ENCODE measurements at regions not wholly inside any gene's neighbourhood (a gene's known extent, or its start where the extent isn't known, plus 50 kb on each side); places are given as distances from the start of the nearest gene placed in this dataset.

GRCh38 chr12:42815068-42815467 lies 225.5 kb upstream of the PRICKLE1 start:
- Mint-ChIP-seq H3K9me3 (ENCODE audit: unreplicated experiment) (no peaks in the 10 kb centered on the region), H3K27me3 (ENCODE audit: low read depth, unreplicated experiment) (no peaks in the 10 kb centered on the region)
- no peaks in the 10 kb centered on the region for H3K27me3 ChIP-seq (ENCODE audit: insufficient read depth, low read length)

GRCh38 chr12:42812871-42813270 lies 223.3 kb upstream of the PRICKLE1 start:
- DNase-seq (ENCODE audit: low read depth) = no peak
- FAIRE-seq = no peak
- H3K4me3 Mint-ChIP-seq (ENCODE audit: unreplicated experiment) = no peak overlapping the region
- H2AFZ ChIP-seq (ENCODE audit: low read depth, low read length) = no peak overlapping the region
- no peaks in the 10 kb centered on the region for H3K27me3 ChIP-seq (ENCODE audit: insufficient read depth, low read length)
- H3K4me1 Mint-ChIP-seq (ENCODE audit: low read depth, unreplicated experiment) = peaks cover 49% of the 10 kb centered on the region
- no peaks in the 10 kb centered on the region for H3K27me3 Mint-ChIP-seq (ENCODE audit: low read depth, unreplicated experiment)
- H3K9me3 ChIP-seq (ENCODE audit: insufficient read depth, low read depth, low read length) = no peaks in the 10 kb centered on the region
- H3K27ac Mint-ChIP-seq (ENCODE audit: unreplicated experiment) = no peak overlapping the region
- H3K79me2 ChIP-seq (ENCODE audit: insufficient read depth, low read length) = no peaks in the 10 kb centered on the region
- H3K9ac ChIP-seq (ENCODE audit: low read length) = no peak overlapping the region
- H3K4me1 ChIP-seq (ENCODE audit: insufficient read depth, low read length) = peaks cover 12% of the 10 kb centered on the region
- H3K36me3 ChIP-seq (ENCODE audit: insufficient read depth, low read length) = no peaks in the 10 kb centered on the region
- H3K9me3 Mint-ChIP-seq (ENCODE audit: unreplicated experiment) = no peaks in the 10 kb centered on the region
- no peak overlapping the region for H3K4me2 ChIP-seq (ENCODE audit: low read length)
- no peak overlapping the region for H3K4me3 ChIP-seq (ENCODE audit: insufficient read depth, low read depth, low read length)
- H4K20me1 ChIP-seq (ENCODE audit: insufficient read depth, low read length) = no peaks in the 10 kb centered on the region
- H3K36me3 Mint-ChIP-seq (ENCODE audit: low read depth, unreplicated experiment) = peaks cover 2% of the 10 kb centered on the region
- no peak overlapping the region for H3K27ac ChIP-seq (ENCODE audit: low read depth, low read length)
- TF ChIP-seq EZH2 (IDR thresholded peaks at IDR 0.05; ENCODE audit: insufficient read depth, low read length) = no peak
- no peak for TF ChIP-seq CTCF (IDR thresholded peaks at IDR 0.05; ENCODE audit: insufficient read depth, low read depth, low read length)

More at GRCh38 chr12:42815068-42815467, 225.5 kb upstream of the PRICKLE1 start:
- Histone ChIP-seq H3K4me1 (ENCODE audit: insufficient read depth, low read length) (peaks cover 3% of the 10 kb centered on the region), H3K79me2 (ENCODE audit: insufficient read depth, low read length) (no peaks in the 10 kb centered on the region), H4K20me1 (ENCODE audit: insufficient read depth, low read length) (no peaks in the 10 kb centered on the region), H3K9ac (ENCODE audit: low read length) (no peak overlapping the region), H3K36me3 (ENCODE audit: insufficient read depth, low read length) (no peaks in the 10 kb centered on the region), H2AFZ (ENCODE audit: low read depth, low read length) (no peak overlapping the region), H3K9me3 (ENCODE audit: insufficient read depth, low read depth, low read length) (no peaks in the 10 kb centered on the region), H3K4me3 (ENCODE audit: insufficient read depth, low read depth, low read length) (no peak overlapping the region), H3K4me2 (ENCODE audit: low read length) (no peak overlapping the region), H3K27ac (ENCODE audit: low read depth, low read length) (no peak overlapping the region)
- Mint-ChIP-seq H3K36me3 (ENCODE audit: low read depth, unreplicated experiment) (peaks cover 2% of the 10 kb centered on the region), H3K27ac (ENCODE audit: unreplicated experiment) (no peak overlapping the region), H3K4me1 (ENCODE audit: low read depth, unreplicated experiment) (peaks cover 36% of the 10 kb centered on the region), H3K4me3 (ENCODE audit: unreplicated experiment) (no peak overlapping the region)
- FAIRE-seq (no peak), DNase-seq (ENCODE audit: low read depth) (no peak)
- TF ChIP-seq EZH2 (IDR thresholded peaks at IDR 0.05; ENCODE audit: insufficient read depth, low read length) (no peak), CTCF (IDR thresholded peaks at IDR 0.05; ENCODE audit: insufficient read depth, low read depth, low read length) (no peak)

GRCh38 chr12:42812086-42812485 lies 222.5 kb upstream of the PRICKLE1 start:
- H3K79me2 ChIP-seq (ENCODE audit: insufficient read depth, low read length) = no peaks in the 10 kb centered on the region

More at GRCh38 chr12:42812086-42812485, 222.5 kb upstream of the PRICKLE1 start:
- H3K27me3 Mint-ChIP-seq (ENCODE audit: low read depth, unreplicated experiment) = no peaks in the 10 kb centered on the region
- H3K36me3 ChIP-seq (ENCODE audit: insufficient read depth, low read length) = no peaks in the 10 kb centered on the region
- no peak for TF ChIP-seq EZH2 (IDR thresholded peaks at IDR 0.05; ENCODE audit: insufficient read depth, low read length)
- no peak for TF ChIP-seq CTCF (IDR thresholded peaks at IDR 0.05; ENCODE audit: insufficient read depth, low read depth, low read length)
- peaks cover 56% of the 10 kb centered on the region for H3K4me1 Mint-ChIP-seq (ENCODE audit: low read depth, unreplicated experiment)
- H3K9me3 Mint-ChIP-seq (ENCODE audit: unreplicated experiment) = no peaks in the 10 kb centered on the region
- no peaks in the 10 kb centered on the region for H3K27me3 ChIP-seq (ENCODE audit: insufficient read depth, low read length)
- H3K27ac Mint-ChIP-seq (ENCODE audit: unreplicated experiment) = peak overlapping the region; percentile 42
- H3K4me3 ChIP-seq (ENCODE audit: insufficient read depth, low read depth, low read length) = no peak overlapping the region
- H3K9ac ChIP-seq (ENCODE audit: low read length) = no peak overlapping the region
- peaks cover 2% of the 10 kb centered on the region for H3K36me3 Mint-ChIP-seq (ENCODE audit: low read depth, unreplicated experiment)
- DNase-seq (ENCODE audit: low read depth) (peak; percentile 63), FAIRE-seq (no peak)
- no peaks in the 10 kb centered on the region for H4K20me1 ChIP-seq (ENCODE audit: insufficient read depth, low read length)
- H3K4me1 ChIP-seq (ENCODE audit: insufficient read depth, low read length) = peaks cover 12% of the 10 kb centered on the region
- no peak overlapping the region for H2AFZ ChIP-seq (ENCODE audit: low read depth, low read length)
- H3K9me3 ChIP-seq (ENCODE audit: insufficient read depth, low read depth, low read length) = no peaks in the 10 kb centered on the region
- no peak overlapping the region for H3K4me3 Mint-ChIP-seq (ENCODE audit: unreplicated experiment)
- H3K4me2 ChIP-seq (ENCODE audit: low read length) = no peak overlapping the region
- no peak overlapping the region for H3K27ac ChIP-seq (ENCODE audit: low read depth, low read length)
